Left lung (tissue), 4 donors: ENCODE measurements at regions not wholly inside any gene's neighbourhood (a gene's known extent, or its start where the extent isn't known, plus 50 kb on each side); places are given as distances from the start of the nearest gene placed in this dataset.
"Not testable (repeated sequence)": the region's sequence is repeated elsewhere in the genome, so short reads cannot be mapped to it uniquely, and the experiment has no call there.

Source experiments
- ATAC-seq: fragments of 200-7000 bp; cut with Tn5 transposase; one replicate; pipeline ENCODE4 v1.9.1; 2020; ENCODE audit warnings: moderate library complexity
- DNase-seq, 4 donors: peaks; one replicate each; pipeline ENCODE4 v3.0.0-alpha.2; 2013 to 2020
- H3K27ac ChIP-seq, 2 donors: fragments of 200-600 bp; sonication (generic) in 1 of 2; one replicate each; pipeline versions ENCODE4 v1.5.0 to v1.8.0; 2020 to 2021
- H3K27me3 ChIP-seq, 2 donors: fragments of 200-600 bp; sonication (generic) in 1 of 2; one replicate each; pipeline versions ENCODE4 v1.5.0 to v1.8.0; 2020 to 2021
- H3K36me3 ChIP-seq, 2 donors: fragments of 200-600 bp; sonication (generic) in 1 of 2; one replicate each; pipeline versions ENCODE4 v1.5.0 to v1.8.0; 2020 to 2021
- H3K4me1 ChIP-seq, 2 donors: fragments of 200-600 bp; one replicate each; pipeline ENCODE4 v1.8.0; 2021
- H3K4me3 ChIP-seq, 2 donors: fragments of 200-600 bp; sonication (generic) in 1 of 2; one replicate each; pipeline versions ENCODE4 v1.5.0 to v1.8.0; 2020 to 2021; ENCODE audit warnings: mild to moderate bottlenecking in 1 of 2
- H3K9me3 ChIP-seq, 2 donors: fragments of 200-600 bp; sonication (generic) in 1 of 2; one replicate each; pipeline versions ENCODE4 v1.5.0 to v1.8.0; 2020 to 2021
- intact Hi-C, 2 donors: fragments of 100-400 bp; cut with DNase I; formaldehyde crosslinking; loops; one replicate each; pipeline versions ENCODE4 v1.11.2 to v1.14.2; 2022
- TF ChIP-seq, protein P1 (sequence below), 2 donors: fragments of 200-600 bp; sonication (generic) in 1 of 2; IDR thresholded peaks; one replicate each; pipeline versions ENCODE4 v1.5.0 to v1.8.0; 2021; ENCODE audit warnings: antibody characterized with exemption in 2 of 2
- donor health status: DM: no; HTN: yes; CAD: no.
- donor health status: DM: no; HTN: no; CAD: no.

DNA sequence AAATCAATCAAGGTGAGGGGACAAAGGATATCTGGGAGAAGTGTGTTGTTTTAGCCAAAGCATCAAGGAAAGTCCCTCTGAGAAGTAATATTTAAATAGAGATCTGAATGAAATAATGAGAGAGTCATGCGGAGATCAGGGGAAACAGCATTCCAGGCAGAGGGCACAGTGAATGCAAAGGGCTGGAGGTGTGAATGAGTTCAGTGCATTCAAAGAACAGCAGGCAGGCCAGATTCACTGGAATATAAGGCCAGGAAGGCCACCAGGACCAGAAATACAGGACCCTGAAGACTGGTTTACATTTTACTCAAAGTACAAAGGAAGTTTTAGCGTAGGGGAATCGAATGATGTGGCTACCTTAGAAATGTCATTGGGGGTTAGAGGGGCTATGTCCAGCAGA, 436.2 kb upstream of the TMEM132C start:
- intact Hi-C loops: no loop called here
- H3K4me1 ChIP-seq: no peaks in the 10 kb centered on the region
- H3K27me3 ChIP-seq: no peaks in the 10 kb centered on the region
- ATAC-seq (no peak), DNase-seq (no peak)
- TF ChIP-seq, protein P1, sequence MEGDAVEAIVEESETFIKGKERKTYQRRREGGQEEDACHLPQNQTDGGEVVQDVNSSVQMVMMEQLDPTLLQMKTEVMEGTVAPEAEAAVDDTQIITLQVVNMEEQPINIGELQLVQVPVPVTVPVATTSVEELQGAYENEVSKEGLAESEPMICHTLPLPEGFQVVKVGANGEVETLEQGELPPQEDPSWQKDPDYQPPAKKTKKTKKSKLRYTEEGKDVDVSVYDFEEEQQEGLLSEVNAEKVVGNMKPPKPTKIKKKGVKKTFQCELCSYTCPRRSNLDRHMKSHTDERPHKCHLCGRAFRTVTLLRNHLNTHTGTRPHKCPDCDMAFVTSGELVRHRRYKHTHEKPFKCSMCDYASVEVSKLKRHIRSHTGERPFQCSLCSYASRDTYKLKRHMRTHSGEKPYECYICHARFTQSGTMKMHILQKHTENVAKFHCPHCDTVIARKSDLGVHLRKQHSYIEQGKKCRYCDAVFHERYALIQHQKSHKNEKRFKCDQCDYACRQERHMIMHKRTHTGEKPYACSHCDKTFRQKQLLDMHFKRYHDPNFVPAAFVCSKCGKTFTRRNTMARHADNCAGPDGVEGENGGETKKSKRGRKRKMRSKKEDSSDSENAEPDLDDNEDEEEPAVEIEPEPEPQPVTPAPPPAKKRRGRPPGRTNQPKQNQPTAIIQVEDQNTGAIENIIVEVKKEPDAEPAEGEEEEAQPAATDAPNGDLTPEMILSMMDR (IDR thresholded peaks at IDR 0.05): no peak
- no peak overlapping the region for H3K27ac ChIP-seq
- peaks cover 0 to 3% of the 10 kb centered on the region in 2 donors for H3K9me3 ChIP-seq
- no peaks in the 10 kb centered on the region for H3K36me3 ChIP-seq
- no peak overlapping the region for H3K4me3 ChIP-seq

- no peak overlapping the region for H3K27ac ChIP-seq
- H3K27me3 ChIP-seq: no peaks in the 10 kb centered on the region
- no peak for DNase-seq
- H3K4me1 ChIP-seq: no peaks in the 10 kb centered on the region
- intact Hi-C loops: no loop called here
- TF ChIP-seq, protein P1 (IDR thresholded peaks at IDR 0.05): no peak
- no peaks in the 10 kb centered on the region for H3K9me3 ChIP-seq
- no peak overlapping the region for H3K4me3 ChIP-seq
- no peaks in the 10 kb centered on the region for H3K36me3 ChIP-seq
- ATAC-seq: no peak
Observed at GRCh38 chr12:127832172-127832571, 434.8 kb upstream of the TMEM132C start.

- DNase-seq, intact Hi-C loops: not testable (repeated sequence)
Observed at GRCh38 chr12:127836802-127837201, 430.2 kb upstream of the TMEM132C start.

DNA sequence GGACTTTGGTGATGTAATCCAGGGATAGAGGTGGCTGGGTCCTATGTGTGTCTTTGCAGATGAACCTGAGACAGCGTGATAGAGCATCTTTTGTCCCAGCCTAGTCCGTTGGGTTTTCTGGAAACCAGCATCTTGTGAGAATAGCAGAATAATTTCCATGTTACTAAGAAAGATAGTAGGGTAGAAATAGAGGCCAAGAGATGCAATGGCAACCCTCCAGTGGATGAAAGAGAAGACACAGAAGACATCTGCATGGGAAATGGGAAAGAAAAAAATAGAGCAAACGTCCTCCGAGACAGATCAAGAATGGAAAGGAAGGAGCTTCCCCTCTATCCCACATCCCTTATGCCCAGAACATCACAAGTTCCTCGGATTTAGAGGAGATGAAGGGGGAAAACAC, 409.3 kb upstream of the TMEM132C start:
- Histone ChIP-seq H3K27ac (no peak overlapping the region), H3K9me3 (peaks cover 0 to 9% of the 10 kb centered on the region in 2 donors), H3K27me3 (no peaks in the 10 kb centered on the region), H3K4me1 (no peaks in the 10 kb centered on the region), H3K4me3 (no peak overlapping the region), H3K36me3 (no peaks in the 10 kb centered on the region)
- ATAC-seq: no peak
- intact Hi-C loops: no loop called here
- no peak for DNase-seq
- TF ChIP-seq, protein P1 (IDR thresholded peaks at IDR 0.05): no peak

More at GRCh38 chr12:127836802-127837201, 430.2 kb upstream of the TMEM132C start:
- not testable (repeated sequence) for H3K4me3 ChIP-seq, H3K36me3 ChIP-seq, H3K4me1 ChIP-seq, H3K27ac ChIP-seq, H3K27me3 ChIP-seq, ATAC-seq, H3K9me3 ChIP-seq

GRCh38 chr12:127860536-127860935, 406.4 kb upstream of the TMEM132C start:
- ATAC-seq (no peak), DNase-seq (no peak)
- H3K4me3 ChIP-seq: no peak overlapping the region
- no peak overlapping the region for H3K27ac ChIP-seq
- H3K4me1 ChIP-seq: no peaks in the 10 kb centered on the region
- H3K36me3 ChIP-seq: no peaks in the 10 kb centered on the region
- H3K27me3 ChIP-seq: no peaks in the 10 kb centered on the region
- peaks cover 0 to 24% of the 10 kb centered on the region in 2 donors for H3K9me3 ChIP-seq
- TF ChIP-seq, protein P1 (IDR thresholded peaks at IDR 0.05): no peak
- intact Hi-C loops: no loop called here

DNA sequence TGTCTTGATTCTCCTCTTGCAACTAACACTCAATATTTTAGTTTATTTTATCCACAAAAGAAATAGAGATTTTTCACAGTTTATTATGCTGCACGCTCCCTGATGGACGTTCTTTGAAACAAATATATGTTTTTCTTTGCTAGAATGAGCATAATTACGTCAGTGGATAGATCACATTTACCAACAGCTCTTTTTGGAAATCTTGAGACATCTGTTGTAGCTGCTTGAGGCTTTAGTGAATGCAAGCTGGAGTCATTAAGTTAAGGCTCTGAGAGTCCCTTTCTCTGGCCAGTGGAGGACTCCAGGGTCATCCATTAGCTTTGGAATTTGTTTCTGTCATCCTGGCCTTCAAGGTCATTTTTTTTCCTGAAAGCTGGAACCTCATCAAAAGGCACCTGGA, 405.6 kb upstream of the TMEM132C start:
- Histone ChIP-seq H3K4me1 (no peaks in the 10 kb centered on the region), H3K4me3 (no peak overlapping the region), H3K9me3 (peaks cover 0 to 30% of the 10 kb centered on the region in 2 donors), H3K27me3 (no peaks in the 10 kb centered on the region), H3K27ac (no peak overlapping the region), H3K36me3 (no peaks in the 10 kb centered on the region)
- intact Hi-C loops: no loop called here
- no peak for ATAC-seq
- TF ChIP-seq, protein P1 (IDR thresholded peaks at IDR 0.05): no peak
- no peak for DNase-seq
